Epithelial cell of prostate (primary cell): ENCODE measurements at regions not wholly inside any gene's neighbourhood (a gene's known extent, or its start where the extent isn't known, plus 50 kb on each side); places are given as distances from the start of the nearest gene placed in this dataset.

Source experiments
- DNase-seq: peaks from one replicate; pipeline ENCODE4 v3.0.0-alpha.2; 2011; ENCODE audit warnings: low read depth, low spot score
- H3K27ac ChIP-seq: fragments of 450-650 bp; 2 replicates; pipeline ENCODE4 v1.5.1; 2017; ENCODE audit warnings: mild to moderate bottlenecking

DNA sequence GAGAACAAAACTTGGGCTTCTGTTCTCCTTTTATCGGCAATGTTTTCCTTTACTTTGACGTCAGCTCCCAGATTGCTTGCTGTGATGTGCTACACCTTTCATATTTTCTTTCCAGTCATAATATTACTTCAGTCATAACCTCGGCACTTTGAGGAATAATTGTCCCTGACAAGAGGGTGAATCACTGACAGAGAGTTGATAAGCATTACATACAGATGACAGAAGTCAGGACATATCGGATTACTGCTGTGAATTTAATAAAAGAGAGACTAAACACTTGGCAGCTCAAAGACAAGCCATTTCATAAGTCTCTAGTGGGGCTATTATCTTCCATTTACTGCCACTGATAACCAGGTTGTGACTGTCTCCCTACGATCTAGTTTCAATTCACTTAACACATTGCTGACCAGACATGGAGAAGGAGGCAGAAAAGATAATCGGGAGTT lies 362.1 kb upstream of the ARRDC4 start:
- DNase-seq, result no peak
- no peak overlapping the region for H3K27ac ChIP-seq

DNA sequence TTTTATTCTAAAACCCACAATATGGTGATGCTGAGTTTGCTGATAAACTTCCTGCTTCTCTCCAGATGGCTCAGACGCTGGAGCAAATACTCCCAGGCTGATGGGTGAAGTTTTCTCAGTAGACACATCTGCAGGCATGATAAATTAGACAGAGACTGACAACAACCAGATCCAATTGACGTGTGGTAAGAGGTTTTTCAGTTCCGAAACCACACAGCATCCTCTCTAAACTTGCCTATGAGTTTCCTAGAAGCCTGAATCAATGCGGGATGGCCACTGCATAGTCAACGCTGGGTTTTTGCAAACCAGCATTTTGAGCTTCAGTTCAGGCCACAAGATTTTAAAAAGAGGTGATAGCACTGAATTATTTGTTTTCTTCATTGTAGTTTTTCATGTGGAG lies 360.3 kb upstream of the ARRDC4 start:
- no peak overlapping the region for H3K27ac ChIP-seq
- no peak for DNase-seq

DNA sequence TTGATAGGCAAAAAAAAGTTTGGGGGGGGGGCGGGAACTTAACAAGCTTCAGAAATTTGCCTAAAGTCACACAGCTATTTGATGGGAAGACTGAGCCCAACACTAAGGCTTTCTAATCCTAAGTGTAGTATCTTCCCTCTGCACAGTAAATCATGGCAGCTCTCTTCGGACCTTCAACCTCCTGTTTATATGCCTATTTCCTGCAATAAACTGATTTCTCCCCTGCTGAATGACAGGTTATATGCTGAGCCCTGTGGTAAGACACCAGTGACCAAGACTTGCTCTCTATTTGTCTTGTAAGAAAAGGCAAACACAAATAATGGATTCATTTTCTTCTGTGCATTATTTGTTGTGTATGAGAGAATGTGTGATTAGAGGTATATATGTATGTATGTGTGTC lies 355.8 kb upstream of the ARRDC4 start:
- DNase-seq, result no peak
- no peak overlapping the region for H3K27ac ChIP-seq

DNA sequence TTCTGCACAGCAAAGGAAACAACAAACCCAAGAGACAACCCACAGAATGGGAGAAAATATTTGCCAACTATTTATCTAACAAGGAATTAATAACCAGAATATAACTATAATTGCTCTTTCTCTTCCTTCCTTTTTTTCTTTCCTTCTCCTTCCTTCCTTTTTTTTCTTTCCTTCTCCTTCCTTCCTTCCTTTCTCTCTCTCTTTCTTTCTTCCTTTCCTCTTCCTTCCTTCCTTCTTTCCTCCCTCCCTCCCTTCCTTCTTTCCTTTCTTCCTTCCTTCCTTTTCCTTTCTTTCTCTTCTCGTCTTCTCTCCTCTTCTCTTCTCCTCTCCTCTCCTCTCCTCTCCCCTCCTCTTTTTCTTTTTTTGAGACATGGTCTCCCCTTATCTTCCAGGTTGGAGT lies 345.4 kb upstream of the ARRDC4 start:
- no peak for DNase-seq
- H3K27ac ChIP-seq, result no peak overlapping the region

DNA sequence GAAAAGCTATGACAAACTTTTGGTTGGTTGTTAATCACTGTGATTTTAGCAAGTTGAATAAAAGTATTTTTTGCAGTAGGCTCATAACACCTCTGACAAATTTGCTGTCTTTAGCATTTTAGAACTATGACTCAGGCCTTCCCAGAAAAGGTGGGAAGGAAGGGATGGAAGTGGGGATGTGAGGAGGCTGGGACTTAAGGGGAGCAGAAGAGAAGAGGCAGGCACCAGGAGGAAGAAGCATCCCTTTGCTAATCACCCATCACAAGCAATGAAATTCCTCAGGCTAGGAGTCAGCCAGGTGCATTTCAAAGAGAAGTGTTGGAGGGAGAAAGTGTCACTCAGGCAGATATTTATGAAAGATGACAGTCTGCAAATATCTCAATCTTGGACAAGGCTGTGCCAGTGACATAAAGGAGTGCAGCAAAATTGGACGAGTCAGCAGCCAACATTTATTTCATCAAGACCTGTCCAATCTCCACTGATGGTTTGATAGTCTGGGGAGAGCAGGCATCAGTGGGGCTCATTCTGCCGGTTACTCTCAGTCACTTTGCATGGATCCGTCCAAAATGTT lies 337.3 kb upstream of the ARRDC4 start:
- no peak for DNase-seq
- H3K27ac ChIP-seq, result no peak overlapping the region

DNA sequence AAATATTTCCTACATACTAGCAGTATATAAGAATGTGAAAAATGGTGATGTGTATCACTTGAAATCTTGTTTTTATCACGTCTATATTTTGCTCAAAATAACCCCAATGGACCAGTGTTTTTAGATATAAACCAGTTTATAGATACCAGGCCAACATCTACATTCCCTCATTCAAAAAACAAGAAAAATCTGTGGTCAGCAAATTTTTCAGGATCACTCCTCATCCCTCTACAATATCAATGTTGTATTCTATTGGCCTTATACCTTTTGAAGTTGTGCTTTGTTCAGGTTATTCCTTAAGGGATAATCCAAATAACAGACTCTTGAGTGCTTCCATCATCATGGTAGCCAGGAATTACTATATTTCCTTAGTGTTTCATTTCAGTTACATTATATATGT lies 332.9 kb upstream of the ARRDC4 start:
- no peak for DNase-seq
- H3K27ac ChIP-seq, result no peak overlapping the region

DNA sequence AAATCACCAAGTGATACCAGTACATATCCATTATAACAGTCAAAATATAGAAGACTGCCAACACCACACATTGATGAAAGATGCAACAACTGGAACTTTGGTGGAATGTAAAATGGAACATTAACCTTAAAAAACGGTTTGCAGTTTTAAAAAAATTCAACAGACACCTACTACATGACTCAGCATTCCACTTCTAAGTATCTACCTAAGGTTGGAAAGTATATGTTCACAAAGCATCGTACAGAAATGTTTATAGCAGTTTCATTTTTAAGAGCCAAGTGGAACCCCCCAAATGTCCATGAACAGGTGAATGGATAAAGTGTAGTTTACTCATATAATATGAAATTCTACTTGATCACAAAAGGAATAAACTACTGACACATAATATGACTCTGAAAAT lies 314.7 kb upstream of the ARRDC4 start:
- H3K27ac ChIP-seq, result no peak overlapping the region
- no peak for DNase-seq

DNA sequence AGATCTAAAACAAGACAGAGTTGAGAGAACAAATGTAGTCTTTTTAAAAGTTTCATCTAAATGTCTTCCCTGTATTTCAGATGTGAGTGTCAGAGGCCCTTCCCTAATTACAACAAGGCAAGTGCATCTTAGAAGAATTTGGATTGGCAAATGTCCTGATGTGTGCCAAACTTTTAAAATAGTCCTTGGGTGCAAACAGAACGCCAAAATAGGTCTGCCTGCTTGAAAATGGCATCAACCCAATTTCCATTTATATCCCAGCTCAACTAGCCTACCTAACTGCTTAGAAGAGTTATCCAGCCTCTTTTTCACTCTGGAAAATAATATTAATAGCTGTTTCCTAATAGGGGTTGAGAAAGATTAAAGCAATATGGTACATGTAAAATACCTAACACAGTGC lies 311.8 kb upstream of the ARRDC4 start:
- no peak for DNase-seq
- H3K27ac ChIP-seq, result no peak overlapping the region

DNA sequence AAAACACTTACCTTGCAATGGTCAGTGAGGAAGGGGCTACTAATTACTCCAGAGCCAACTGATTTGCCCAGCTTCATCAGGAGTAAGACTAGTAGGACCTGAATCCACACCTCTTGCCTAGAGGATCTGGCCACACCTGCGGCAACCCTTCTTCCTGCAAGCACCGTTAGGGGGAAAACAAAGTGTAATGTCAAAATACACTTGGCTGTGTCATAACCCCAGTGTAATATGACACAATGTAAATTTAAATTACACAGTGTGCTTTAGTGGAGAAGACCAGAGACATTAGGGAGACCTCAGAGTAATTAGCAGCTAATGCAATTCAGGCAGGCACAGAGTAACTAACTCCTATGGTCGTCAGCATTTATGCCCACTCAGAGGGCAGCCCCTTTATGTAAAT lies 308.5 kb upstream of the ARRDC4 start:
- no peak for DNase-seq
- no peak overlapping the region for H3K27ac ChIP-seq

DNA sequence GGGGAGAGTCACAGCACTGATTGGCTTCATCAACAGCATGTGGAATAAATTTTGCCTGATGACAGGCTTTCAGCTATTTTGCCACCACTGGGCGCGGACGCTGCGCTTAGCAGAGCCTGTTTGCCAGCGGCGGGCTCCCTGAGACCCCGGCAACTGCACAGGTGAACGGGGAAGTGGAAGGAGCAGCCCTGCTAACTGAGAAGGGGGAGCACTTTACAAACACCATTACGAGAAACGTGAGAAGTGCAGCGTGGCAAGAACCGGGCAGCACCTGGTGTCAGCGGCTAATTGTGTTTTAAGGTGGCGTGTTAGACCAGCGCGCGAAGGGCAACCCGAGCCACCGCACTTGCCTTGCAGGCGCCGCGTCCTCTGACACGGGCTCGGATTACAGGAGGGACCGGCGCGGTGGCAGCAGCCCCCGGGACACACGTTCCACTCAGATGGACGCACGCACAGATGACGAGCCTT lies 307.8 kb upstream of the ARRDC4 start:
- no peak overlapping the region for H3K27ac ChIP-seq
- DNase-seq, result no peak

DNA sequence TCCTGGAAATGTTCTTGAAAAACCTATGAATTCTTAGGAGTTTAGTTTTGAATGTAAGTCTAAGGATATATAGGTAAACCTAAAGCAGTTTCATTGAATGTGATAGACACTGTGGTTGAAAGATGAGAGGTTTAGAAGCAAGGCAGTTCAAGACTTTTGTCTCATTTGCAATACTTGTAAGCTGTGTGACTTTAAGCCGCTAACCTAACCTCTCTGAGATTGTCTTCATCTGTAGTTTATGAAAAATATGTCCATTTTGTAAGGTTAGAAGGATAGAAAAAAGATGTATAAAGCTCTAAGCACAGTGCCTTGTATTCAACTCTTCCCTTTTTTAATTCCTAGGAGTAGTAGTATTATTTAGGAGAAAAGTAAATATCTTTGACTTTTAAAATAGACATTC lies 306.6 kb upstream of the ARRDC4 start:
- no peak overlapping the region for H3K27ac ChIP-seq
- no peak for DNase-seq

DNA sequence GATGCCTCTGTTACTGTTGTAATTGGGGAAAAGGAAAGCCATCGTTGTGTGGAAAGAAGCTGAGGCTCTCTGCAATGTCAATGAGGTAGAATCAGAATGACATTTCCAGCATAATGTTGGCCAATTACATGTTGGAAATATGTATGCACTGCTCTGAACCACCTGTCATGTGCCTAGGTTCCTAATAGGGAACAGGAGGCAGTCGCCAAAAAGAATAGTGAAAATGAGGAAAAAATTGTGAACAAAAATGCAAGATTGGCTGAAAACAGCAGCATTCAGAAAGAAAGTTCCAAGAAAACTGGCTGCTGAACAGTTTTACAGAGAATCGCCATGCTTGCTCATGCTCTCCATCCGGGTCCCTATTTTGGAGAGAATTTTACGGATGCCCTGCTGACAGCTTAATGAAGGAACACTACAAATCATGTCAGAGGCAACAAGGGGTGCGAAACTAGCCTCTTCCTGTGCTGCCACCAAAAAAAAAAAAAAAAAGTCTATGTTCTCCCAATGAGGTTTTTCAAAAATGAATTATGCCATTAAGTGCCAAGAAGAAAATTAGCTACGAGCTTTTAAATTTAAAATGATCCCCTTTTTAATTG lies 305.9 kb upstream of the ARRDC4 start:
- no peak for DNase-seq
- H3K27ac ChIP-seq, result no peak overlapping the region

DNA sequence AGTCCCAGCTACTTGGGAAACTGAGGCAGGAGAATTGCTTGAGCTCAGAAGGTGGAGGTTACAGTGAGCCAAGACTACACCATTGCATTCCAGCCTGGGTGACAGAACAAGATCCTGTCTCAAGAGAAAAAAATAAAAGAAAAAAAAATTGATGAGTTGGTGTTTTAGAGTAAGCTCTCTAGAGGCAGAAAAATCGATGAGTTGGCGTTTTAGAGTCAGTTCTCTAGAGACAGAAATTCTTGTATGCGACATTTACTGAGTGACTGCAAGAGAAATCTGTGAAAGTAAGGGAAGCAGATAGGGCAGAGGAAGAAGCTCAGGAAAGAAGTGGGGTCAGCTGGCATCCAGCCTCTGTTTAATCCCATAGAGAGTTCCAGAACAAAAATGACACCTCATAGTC lies 298.7 kb upstream of the ARRDC4 start:
- H3K27ac ChIP-seq, result no peak overlapping the region
- DNase-seq, result no peak

DNA sequence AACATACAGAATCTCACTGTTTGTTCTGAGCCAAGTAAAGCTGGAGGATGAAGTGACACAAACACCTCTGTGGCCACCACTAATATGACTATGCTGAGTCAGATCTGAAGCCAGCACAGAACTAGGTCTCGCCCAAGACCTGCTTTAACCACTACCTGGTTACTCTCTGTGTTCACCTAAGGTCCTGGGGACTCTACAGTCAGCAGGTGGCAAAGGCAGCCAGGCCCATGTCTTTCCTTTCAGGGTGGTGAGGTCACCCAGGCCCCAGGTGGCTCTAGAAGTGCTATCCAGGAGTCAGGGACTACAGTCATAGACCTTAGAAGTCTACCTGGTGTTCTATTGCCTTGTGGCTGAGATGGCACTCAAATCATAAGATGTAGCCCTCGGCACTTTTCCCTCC lies 287.9 kb upstream of the ARRDC4 start:
- no peak overlapping the region for H3K27ac ChIP-seq
- no peak for DNase-seq

DNA sequence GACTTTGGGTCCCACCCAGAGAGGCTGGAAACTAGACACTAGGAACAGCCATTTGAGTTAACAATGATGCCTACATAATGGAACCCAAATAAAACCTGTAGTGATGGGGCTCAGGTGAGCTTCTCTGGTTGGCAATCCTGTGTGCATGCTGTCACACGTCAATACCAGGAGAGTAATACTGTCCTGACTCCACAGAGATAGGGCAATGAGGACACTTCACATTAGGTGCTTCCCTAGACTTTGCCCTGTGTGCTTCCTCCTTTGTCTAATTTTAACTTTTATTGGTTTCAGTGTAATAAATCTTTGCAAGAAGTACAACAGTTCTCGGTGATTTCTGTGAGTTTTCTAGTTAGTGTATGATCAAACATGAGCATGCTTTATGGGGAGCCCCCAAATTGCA lies 281.8 kb upstream of the ARRDC4 start:
- no peak for DNase-seq
- H3K27ac ChIP-seq, result no peak overlapping the region

DNA sequence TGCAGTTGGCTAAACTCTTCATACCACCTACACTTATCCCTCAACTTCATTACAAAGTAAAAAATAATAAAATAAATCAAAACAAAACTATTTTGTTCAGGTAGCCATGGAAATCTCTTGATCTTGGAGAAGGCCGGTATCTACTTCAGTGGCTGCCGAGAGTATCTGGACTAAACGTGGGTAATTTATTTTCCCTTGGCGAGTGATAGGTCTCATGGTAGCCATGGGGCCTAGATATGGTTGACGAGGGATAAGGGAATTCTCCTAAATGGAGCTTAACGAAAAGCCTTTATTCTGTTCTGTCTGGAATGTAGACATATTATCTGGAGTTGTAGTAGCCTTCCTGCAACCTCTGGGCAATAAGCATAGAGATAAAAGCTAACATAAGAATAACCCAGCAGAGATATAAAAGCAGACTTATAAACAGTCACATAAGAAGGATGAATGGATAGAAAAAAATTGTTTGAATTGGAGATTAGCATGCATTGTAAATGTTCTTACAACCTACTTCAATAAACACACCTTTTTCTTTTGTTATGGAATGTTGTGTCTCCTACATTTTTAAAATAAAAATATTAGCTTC lies 281.3 kb upstream of the ARRDC4 start:
- DNase-seq, result no peak

DNA sequence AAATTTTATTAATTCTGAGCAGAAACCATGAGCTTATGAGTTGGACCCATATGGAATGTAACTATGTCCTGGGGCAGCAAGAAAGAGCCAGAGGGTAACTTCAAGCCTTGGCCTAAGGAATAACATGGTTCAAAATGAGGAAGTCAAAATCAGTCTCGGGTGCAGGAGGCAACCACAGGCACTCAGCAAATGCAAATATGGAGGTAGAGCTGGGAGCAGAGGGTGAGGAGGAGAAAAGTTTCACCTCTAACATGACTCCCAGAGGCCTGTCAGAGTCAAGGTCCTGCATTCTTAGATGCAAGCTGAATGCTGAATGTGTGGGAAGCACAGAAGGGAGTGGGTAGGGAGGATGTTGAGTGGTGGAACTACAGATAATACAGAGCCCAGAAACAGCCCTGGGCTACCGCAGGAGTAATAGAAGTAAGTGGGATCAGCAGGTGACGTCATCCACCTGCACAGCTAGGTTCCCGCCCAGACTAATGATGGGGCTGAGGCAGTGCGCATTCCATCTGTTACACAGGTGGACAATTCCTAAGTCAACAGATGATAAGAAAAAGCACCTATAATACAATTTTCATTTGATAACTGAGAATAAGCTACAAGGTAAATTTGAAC lies 279.8 kb upstream of the ARRDC4 start:
- no peak for DNase-seq
- no peak overlapping the region for H3K27ac ChIP-seq

More for the DNA sequence above, 281.3 kb upstream of the ARRDC4 start:
- no peak overlapping the region for H3K27ac ChIP-seq

DNA sequence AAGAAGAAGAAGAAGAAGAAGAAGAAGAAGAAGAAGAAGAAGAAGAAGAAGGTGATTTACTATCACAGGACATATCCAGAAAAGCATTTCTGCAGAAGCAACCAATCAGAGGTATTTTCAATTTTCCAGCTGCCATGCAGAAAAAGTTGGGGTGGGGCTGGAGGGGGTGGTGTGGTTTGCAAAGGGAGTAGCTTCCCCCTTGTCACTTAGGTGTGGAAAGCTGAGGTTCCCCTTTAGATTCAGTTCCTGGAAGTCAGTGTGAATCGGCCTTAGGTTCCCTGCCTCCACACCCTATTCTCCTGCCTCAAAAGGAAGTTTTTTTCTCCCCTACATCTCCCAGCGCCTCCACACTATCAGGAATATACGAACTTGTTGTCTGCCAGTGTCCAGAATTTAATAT lies 276.7 kb upstream of the ARRDC4 start:
- H3K27ac ChIP-seq, result no peak overlapping the region
- no peak for DNase-seq

DNA sequence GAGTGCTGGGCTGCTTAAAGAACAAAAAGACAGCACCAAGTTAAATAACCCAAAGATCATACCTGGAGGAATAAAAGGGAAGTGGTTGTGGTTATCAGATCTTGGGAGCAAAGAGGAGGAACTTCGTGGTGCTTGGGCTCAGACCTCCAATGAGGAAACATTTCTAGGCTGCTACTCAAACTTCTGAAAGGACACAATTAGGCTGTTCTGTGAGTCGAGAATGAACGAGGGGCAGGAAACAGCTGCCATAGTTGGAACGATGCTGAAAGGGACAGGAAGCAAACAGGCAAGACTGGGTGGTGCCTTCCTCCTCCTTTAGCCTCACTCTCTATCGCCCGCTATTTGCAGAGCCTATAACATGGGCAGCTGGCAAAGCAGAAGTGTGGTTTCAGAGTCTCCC lies 276.3 kb upstream of the ARRDC4 start:
- no peak for DNase-seq
- H3K27ac ChIP-seq, result no peak overlapping the region

DNA sequence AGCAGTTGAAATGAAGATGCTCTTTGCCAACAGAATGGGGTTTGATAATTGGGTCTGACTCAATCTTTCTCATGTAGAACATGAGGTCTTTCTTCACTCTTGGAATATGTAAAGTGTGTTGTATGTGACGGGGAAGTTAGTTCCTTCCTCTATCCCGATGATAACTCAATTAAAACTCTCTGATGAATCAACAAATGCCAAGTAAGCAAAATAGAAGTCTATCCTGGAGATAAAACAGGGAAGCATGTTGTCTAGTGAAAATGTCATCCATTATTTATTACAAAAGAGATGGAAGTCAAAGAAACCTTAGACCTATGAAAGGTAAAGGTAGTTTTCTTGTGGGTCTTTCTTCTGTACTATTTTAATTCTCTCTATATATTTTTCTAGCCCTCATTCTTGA lies 274.2 kb upstream of the ARRDC4 start:
- no peak for DNase-seq
- H3K27ac ChIP-seq, result no peak overlapping the region

DNA sequence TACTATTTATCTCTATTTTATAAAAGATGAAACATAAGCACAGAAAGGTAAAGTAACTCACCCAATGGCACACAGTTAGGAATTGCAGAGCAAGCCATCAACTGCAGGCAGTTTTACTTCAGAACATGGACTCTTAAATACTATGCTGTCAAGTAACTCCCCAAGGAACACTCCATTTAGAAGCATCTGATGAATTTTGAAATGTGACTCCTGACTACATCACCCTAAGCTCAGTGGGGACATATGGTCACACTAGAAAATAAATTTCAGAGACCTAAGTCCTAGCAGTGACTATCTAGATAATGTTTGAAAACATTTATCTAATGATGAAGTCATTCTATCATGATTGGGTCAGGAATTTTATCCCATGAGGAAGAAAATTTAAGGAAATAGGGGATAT lies 272.8 kb upstream of the ARRDC4 start:
- DNase-seq, result no peak

DNA sequence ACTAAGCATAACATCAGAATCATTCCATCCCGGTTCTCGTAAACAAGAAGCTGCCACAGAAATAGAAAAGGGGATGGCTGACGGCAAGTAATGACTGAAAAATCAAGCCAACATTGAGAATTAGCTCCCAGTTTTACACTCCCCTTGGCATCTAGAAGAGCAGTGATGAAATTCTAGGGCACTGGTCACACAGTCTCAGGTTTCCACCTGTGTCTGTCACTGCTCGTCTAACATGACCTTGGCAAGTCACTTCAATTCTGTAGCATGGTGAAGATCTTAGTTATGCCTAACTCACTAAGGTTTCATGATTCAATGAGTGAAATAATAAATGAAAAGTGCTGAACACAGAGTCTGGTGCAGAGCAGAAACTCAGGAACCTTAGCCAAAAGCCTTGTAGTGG lies 272.3 kb upstream of the ARRDC4 start:
- no peak overlapping the region for H3K27ac ChIP-seq
- no peak for DNase-seq

More for the DNA sequence above, 272.8 kb upstream of the ARRDC4 start:
- no peak overlapping the region for H3K27ac ChIP-seq
